GM19043 (cell line): ENCODE measurements at regions not wholly inside any gene's neighbourhood (a gene's known extent, or its start where the extent isn't known, plus 50 kb on each side); places are given as distances from the start of the nearest gene placed in this dataset.

Experiments
- ATAC-seq: cut with Tn5 transposase; IDR thresholded peaks from one replicate; pipeline ENCODE4 v1.9.1; 2021; ENCODE audit warnings: low read depth; ENCODE audit not compliant: unreplicated experiment

- ATAC-seq: no peak
Measured at GRCh38 chr3:19093084-19093483, 55.2 kb upstream of the KCNH8 start.

GRCh38 chr3:19077388-19077787 lies 70.9 kb upstream of the KCNH8 start:
- no peak for ATAC-seq

- ATAC-seq: no peak
Measured at GRCh38 chr3:19075037-19075436, 73.3 kb upstream of the KCNH8 start.

- ATAC-seq: no peak
Measured at GRCh38 chr3:19074257-19074900, 73.9 kb upstream of the KCNH8 start.

- ATAC-seq: no peak
Measured at GRCh38 chr3:19073341-19074105, 74.8 kb upstream of the KCNH8 start.

GRCh38 chr3:19070325-19070724 lies 78.0 kb upstream of the KCNH8 start:
- no peak for ATAC-seq

- no peak for ATAC-seq
Measured at GRCh38 chr3:19065027-19065426, 83.3 kb upstream of the KCNH8 start.

GRCh38 chr3:19063936-19064335 lies 84.4 kb upstream of the KCNH8 start:
- no peak for ATAC-seq

GRCh38 chr3:19060404-19060803 lies 87.9 kb upstream of the KCNH8 start:
- no peak for ATAC-seq

- ATAC-seq: no peak
Measured at GRCh38 chr3:19052874-19053273, 95.4 kb upstream of the KCNH8 start.

GRCh38 chr3:19046440-19046839 lies 101.9 kb upstream of the KCNH8 start:
- ATAC-seq: no peak

- no peak for ATAC-seq
Measured at GRCh38 chr3:19030522-19030839, 117.8 kb upstream of the KCNH8 start.

- ATAC-seq: no peak
Measured at GRCh38 chr3:19029837-19030521, 118.3 kb upstream of the KCNH8 start.

GRCh38 chr3:19025441-19025840 lies 122.9 kb upstream of the KCNH8 start:
- no peak for ATAC-seq

GRCh38 chr3:19022546-19022945 lies 125.8 kb upstream of the KCNH8 start:
- no peak for ATAC-seq

- no peak for ATAC-seq
Measured at GRCh38 chr3:19016851-19017250, 131.5 kb upstream of the KCNH8 start.

GRCh38 chr3:19013879-19014278 lies 134.4 kb upstream of the KCNH8 start:
- no peak for ATAC-seq

GRCh38 chr3:19012846-19013245 lies 135.5 kb upstream of the KCNH8 start:
- no peak for ATAC-seq

- no peak for ATAC-seq
Measured at GRCh38 chr3:19002606-19003005, 145.7 kb upstream of the KCNH8 start.

- ATAC-seq: no peak
Measured at GRCh38 chr3:18998069-18998468, 150.2 kb upstream of the KCNH8 start.

GRCh38 chr3:18992709-18993108 lies 155.6 kb upstream of the KCNH8 start:
- no peak for ATAC-seq

GRCh38 chr3:18989237-18989795 lies 159.0 kb upstream of the KCNH8 start:
- ATAC-seq: no peak
